ENCODE measurements at regions not wholly inside any gene's neighbourhood (a gene's known extent, or its start where the extent isn't known, plus 50 kb on each side); places are given as distances from the start of the nearest gene placed in this dataset.

- TF ChIP-seq RBAK (CRISPR knock-in tag; IDR thresholded peaks at IDR 0.05) = no peak
- TF ChIP-seq SETDB1 (CRISPR knock-in tag; IDR thresholded peaks at IDR 0.05; ENCODE audit: borderline replicate concordance) = no peak
- TF ChIP-seq CHD2 (IDR thresholded peaks at IDR 0.05; ENCODE audit: low read depth, low read length) = no peak
- TF ChIP-seq, protein P1, sequence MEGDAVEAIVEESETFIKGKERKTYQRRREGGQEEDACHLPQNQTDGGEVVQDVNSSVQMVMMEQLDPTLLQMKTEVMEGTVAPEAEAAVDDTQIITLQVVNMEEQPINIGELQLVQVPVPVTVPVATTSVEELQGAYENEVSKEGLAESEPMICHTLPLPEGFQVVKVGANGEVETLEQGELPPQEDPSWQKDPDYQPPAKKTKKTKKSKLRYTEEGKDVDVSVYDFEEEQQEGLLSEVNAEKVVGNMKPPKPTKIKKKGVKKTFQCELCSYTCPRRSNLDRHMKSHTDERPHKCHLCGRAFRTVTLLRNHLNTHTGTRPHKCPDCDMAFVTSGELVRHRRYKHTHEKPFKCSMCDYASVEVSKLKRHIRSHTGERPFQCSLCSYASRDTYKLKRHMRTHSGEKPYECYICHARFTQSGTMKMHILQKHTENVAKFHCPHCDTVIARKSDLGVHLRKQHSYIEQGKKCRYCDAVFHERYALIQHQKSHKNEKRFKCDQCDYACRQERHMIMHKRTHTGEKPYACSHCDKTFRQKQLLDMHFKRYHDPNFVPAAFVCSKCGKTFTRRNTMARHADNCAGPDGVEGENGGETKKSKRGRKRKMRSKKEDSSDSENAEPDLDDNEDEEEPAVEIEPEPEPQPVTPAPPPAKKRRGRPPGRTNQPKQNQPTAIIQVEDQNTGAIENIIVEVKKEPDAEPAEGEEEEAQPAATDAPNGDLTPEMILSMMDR (CRISPR knock-in tag; IDR thresholded peaks at IDR 0.05) = no peak
- TF ChIP-seq ZNF589 (CRISPR knock-in tag; conservative IDR thresholded peaks at IDR 0.05) = no peak
- TF ChIP-seq ZNF670 (CRISPR knock-in tag; IDR thresholded peaks at IDR 0.05; ENCODE audit: borderline replicate concordance) = no peak
- no peak for TF ChIP-seq SP4 (CRISPR knock-in tag; IDR thresholded peaks at IDR 0.05)
- TF ChIP-seq ZFP36 (IDR thresholded peaks at IDR 0.05; ENCODE audit: borderline replicate concordance, low read depth, low read length, partially characterized antibody) = no peak
- TF ChIP-seq NFATC3 (CRISPR knock-in tag; IDR thresholded peaks at IDR 0.05) = no peak
- no peak for TF ChIP-seq NBN (conservative IDR thresholded peaks at IDR 0.05)
These were observed 57.3 kb upstream of the PLSCR4 start for GRCh38 chr3:146308222-146308621.
